ENCODE measurements at regions not wholly inside any gene's neighbourhood (a gene's known extent, or its start where the extent isn't known, plus 50 kb on each side); places are given as distances from the start of the nearest gene placed in this dataset.
"Not testable (repeated sequence)": the region's sequence is repeated elsewhere in the genome, so short reads cannot be mapped to it uniquely, and the experiment has no call there.

DNA sequence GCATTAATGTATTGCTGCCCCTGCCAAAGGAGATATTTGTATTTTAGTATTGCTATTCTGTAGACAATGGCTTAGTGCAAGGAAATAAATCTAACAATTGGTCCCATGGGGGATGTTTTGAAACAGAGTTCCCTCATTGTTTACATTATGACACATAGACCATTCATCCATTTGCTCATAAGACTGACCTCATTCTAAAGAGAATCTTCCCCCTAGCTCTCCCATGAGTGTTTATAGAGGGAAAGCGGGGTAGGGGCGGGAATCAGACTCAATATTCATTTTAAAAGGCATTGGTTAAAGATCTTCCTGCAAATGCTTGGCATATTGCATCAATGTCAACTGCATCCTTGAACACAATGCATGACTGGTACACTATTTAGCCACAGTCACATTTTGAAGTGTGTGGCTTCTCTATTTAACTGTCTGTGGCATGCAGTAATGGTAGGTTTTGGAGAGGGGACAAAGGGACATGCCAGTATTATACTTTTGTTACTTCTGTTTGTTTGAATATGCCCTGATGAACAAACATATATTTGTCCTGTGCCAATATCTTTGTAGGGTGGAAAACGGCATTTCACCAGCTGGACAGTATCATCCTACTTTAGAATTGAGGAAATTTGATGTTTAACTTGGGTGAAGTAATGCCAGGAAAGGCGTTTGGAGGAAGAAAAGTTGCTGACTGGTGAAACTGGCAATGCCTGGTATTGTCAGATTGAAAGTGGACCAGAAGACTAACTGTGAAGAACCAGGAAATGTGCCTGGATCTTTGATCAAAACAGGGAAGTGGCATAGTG, 84.1 kb upstream of the MEGF10 start:
- DNase-seq (ENCODE audit: low spot score): no peak
- in situ Hi-C loops (cut with MboI; ENCODE audit: low sequenced_read_pairs, unreplicated experiment): no loop called here
- TF ChIP-seq, protein P1, sequence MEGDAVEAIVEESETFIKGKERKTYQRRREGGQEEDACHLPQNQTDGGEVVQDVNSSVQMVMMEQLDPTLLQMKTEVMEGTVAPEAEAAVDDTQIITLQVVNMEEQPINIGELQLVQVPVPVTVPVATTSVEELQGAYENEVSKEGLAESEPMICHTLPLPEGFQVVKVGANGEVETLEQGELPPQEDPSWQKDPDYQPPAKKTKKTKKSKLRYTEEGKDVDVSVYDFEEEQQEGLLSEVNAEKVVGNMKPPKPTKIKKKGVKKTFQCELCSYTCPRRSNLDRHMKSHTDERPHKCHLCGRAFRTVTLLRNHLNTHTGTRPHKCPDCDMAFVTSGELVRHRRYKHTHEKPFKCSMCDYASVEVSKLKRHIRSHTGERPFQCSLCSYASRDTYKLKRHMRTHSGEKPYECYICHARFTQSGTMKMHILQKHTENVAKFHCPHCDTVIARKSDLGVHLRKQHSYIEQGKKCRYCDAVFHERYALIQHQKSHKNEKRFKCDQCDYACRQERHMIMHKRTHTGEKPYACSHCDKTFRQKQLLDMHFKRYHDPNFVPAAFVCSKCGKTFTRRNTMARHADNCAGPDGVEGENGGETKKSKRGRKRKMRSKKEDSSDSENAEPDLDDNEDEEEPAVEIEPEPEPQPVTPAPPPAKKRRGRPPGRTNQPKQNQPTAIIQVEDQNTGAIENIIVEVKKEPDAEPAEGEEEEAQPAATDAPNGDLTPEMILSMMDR (IDR thresholded peaks at IDR 0.05; ENCODE audit: borderline replicate concordance, control extremely low read depth, extremely low read depth, insufficient read depth, missing control alignments): no peak

DNA sequence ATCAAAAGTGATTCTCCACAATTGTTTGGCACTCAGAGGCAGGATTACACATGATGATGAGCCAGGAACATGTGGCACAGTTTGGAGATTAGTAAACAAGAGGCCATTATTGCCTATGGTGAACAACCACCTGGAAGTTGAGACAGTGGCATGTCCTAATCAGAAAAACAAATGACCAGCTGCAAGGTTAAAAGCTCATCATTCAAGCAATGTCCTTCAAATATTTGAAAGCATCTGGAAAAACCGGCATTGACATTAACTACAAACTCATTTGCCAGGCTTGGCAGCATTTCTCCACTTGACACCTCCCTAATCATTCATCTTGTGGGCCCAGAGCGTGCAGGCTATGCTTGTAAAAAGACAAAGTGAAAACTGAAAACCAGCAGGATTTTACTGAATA, 80.6 kb upstream of the MEGF10 start:
- in situ Hi-C loops (cut with MboI; ENCODE audit: low sequenced_read_pairs, unreplicated experiment): no loop called here
- TF ChIP-seq, protein P1 (IDR thresholded peaks at IDR 0.05; ENCODE audit: borderline replicate concordance, control extremely low read depth, extremely low read depth, insufficient read depth, missing control alignments): no peak
- DNase-seq (ENCODE audit: low spot score): no peak

DNA sequence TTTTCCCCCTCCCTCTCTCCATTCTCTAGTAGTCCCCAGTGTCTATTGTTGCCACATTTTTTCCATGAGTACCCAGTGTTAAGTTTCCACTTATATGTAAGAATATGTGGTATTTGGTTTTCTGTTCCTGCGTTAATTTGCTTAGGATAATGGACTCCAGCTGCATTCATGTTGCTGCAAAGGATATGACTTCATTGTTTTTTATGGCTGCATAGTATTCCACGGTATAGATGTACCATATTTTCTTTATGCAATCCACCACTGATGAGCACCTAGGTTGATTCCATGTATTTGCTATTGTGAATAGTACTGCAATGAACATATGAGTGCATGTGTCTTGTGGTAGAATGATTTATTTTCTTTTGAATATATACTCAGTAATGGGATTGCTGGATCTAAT, 77.4 kb upstream of the MEGF10 start:
- in situ Hi-C loops (cut with MboI; ENCODE audit: low sequenced_read_pairs, unreplicated experiment): no loop called here
- TF ChIP-seq, protein P1 (IDR thresholded peaks at IDR 0.05; ENCODE audit: borderline replicate concordance, control extremely low read depth, extremely low read depth, insufficient read depth, missing control alignments): no peak
- DNase-seq (ENCODE audit: low spot score): no peak

DNA sequence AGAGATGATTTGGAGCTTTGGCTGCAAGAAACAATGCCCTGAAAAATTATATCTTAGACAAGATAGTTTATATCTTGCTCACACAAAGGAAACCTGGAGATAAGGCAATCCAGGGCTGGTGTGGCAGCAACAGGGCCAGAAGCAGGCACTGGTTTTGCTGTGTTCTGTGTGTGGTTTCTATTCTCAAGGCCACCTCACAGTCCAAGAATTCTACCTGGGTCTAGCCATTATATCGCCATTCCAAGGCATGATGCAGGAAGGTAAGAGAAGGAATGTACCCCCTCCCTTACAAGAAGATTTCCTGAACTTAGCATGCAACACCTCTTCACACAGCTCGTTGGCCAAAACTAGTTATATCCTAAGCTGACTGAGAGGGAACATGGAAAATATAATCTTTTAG, 74.5 kb upstream of the MEGF10 start:
- in situ Hi-C loops (cut with MboI; ENCODE audit: low sequenced_read_pairs, unreplicated experiment): no loop called here
- DNase-seq (ENCODE audit: low spot score): no peak
- TF ChIP-seq, protein P1 (IDR thresholded peaks at IDR 0.05; ENCODE audit: borderline replicate concordance, control extremely low read depth, extremely low read depth, insufficient read depth, missing control alignments): no peak

DNA sequence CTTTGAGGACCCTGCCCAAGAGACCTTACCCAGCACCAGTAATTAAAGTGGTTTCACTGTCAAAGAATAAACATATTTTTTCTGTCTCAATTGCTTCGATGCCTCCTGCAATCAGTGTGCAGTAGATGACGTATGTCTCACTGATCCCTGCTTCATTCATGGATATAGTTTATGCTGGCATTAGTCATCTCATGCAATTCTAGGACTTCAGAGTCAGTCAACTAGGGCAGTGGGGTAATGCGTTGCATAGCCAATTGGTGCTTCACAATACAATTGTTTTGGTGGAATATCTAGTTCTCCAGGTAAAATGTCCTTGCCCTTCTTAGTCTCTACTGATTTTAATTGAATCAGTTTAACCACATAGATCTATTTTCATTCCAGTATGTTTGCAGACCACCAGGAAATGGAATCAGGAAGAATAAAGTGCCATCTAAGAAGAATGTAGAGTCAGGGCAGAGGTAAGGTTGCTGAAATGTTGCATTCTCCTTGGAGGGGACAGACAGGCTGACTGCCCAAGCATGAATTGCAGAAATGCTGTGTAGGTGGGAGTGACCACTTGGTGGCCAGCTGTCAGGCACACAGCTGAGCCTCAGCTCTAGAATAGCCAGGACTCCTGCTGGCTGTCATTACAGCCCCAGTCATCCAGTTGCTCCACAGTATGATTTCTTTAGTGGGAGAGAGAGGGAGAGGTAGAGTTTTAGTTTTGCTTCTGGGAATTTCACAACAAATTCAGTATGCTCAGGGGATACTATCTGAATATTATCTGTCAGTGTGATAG, 73.5 kb upstream of the MEGF10 start:
- DNase-seq (ENCODE audit: low spot score): no peak
- in situ Hi-C loops (cut with MboI; ENCODE audit: low sequenced_read_pairs, unreplicated experiment): no loop called here
- TF ChIP-seq, protein P1 (IDR thresholded peaks at IDR 0.05; ENCODE audit: borderline replicate concordance, control extremely low read depth, extremely low read depth, insufficient read depth, missing control alignments): no peak

DNA sequence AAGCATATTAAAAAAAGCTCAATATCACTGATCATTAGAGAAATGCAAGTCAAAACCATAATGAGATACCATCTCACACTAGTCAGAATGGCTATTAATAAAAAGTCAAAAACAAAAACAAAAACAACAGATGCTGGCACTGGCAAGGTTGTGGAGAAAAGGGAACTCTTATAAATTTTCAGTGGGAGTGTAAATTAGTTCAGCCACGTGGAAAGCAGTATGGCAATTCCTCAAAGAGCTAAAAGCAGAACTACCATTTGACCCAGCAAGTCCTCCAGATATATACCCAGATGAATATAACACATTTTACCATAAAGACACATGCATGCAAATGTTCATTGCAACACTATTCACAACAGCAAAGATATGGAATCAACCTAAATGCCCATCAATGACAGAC, 68.7 kb upstream of the MEGF10 start:
- in situ Hi-C loops (cut with MboI; ENCODE audit: low sequenced_read_pairs, unreplicated experiment); DNase-seq (ENCODE audit: low spot score): not testable (repeated sequence)

DNA sequence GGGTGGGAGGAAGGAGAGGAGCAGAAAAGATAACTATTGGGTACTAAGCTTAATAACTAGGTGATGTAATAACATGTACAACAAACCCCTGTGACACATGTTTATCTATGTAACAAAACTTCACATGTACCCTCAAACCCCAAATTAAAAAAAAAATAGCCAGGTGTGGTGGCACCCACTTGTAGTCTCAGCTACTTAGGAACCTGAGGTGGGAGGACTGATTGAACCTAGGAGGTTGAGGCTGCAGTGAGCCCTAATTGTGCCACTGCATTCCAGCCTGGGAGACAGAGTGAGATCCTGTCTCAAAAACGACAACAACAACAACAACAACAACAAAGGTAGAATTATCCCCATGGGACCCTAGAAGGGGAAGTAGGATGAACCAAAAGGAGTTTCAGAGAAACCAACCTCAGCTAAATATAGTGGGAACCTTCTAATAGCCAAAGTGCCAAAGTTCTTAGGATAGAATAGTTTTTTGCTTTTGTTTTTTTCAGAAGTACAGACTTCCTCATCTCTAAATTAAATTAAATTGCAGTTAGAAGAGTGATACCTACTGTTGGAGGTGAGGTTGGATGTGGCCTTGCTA, 67.9 kb upstream of the MEGF10 start:
- DNase-seq (ENCODE audit: low spot score); in situ Hi-C loops (cut with MboI; ENCODE audit: low sequenced_read_pairs, unreplicated experiment): not testable (repeated sequence)

Measured in GM13976 (cell line).